Lower leg skin (tissue), 4 donors: ENCODE measurements at regions not wholly inside any gene's neighbourhood (a gene's known extent, or its start where the extent isn't known, plus 50 kb on each side); places are given as distances from the start of the nearest gene placed in this dataset.

Source experiments
- DNase-seq, 2 donors: peaks; one replicate each; pipeline ENCODE4 v3.0.0-alpha.2; 2019; ENCODE audit warnings: low spot score in 2 of 2
- H3K4me3 ChIP-seq: fragments of 200-600 bp; sonication (generic); 2 replicates; pipeline ENCODE4 v1.5.1; 2017; ENCODE audit warnings: mild to moderate bottlenecking, low read depth; ENCODE audit not compliant: poor library complexity, severe bottlenecking
- POLR2A ChIP-seq, 2 donors: fragments of 450-650 bp; IDR thresholded peaks; one replicate each; pipeline ENCODE4 v1.6.1; 2016 to 2017; ENCODE audit warnings: antibody characterized with exemption in 2 of 2, mild to moderate bottlenecking in 1 of 2, moderate library complexity in 1 of 2
- WGBS, 2 donors: methylation state at CpG; one replicate each; pipeline ENCODE4 v1.1.5; 2018; 5-methylcytosine and 5-hydroxymethylcytosine counted together
- intact Hi-C: fragments of 100-400 bp; cut with DNase I; formaldehyde crosslinking; loops from one replicate; pipeline ENCODE4 v1.15.0; 2023; ENCODE audit warnings: low total_unique reads
- TF ChIP-seq, protein P1 (sequence below), 3 donors: fragments of 450-650 bp; IDR thresholded peaks; one replicate each; pipeline ENCODE4 v1.5.1; 2016; ENCODE audit warnings: antibody characterized with exemption in 3 of 3, mild to moderate bottlenecking in 3 of 3, moderate library complexity in 2 of 3

DNA sequence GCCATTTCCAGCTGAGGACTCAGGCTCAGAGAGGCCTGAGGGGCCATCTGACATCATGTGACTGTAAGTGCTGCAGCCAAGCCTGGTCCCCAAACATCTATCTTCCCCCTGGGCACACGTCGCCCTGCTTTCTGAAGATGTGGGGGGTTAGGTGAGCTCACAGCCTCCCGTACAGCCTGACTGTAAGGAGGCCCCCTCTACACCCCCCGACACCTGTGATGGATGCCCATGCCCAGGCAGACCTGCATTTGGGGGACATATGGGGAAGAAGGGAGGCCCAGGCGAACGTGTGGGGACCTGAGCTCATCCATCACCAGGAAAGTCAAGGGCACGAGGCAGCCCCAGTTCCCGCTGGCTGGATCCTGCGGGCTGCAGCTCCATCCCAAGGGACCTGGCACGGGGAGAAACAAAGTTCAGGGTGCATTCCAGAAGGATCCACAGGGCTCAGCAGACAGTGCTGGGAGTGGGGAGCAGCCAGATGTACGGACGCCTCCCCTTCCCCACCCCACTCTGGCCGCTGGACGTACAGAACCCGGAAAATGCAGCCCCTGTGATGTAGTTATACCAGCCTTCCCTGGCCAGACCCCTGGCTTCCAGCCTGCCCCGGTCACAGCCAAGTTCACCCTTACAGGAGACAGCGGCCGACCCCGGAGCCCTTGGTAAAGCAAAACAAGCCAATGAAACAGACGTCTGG, 1431.4 kb downstream of the BRD1 start:
- no peak overlapping the region for H3K4me3 ChIP-seq
- TF ChIP-seq POLR2A (IDR thresholded peaks at IDR 0.05) = no peak
- TF ChIP-seq, protein P1, sequence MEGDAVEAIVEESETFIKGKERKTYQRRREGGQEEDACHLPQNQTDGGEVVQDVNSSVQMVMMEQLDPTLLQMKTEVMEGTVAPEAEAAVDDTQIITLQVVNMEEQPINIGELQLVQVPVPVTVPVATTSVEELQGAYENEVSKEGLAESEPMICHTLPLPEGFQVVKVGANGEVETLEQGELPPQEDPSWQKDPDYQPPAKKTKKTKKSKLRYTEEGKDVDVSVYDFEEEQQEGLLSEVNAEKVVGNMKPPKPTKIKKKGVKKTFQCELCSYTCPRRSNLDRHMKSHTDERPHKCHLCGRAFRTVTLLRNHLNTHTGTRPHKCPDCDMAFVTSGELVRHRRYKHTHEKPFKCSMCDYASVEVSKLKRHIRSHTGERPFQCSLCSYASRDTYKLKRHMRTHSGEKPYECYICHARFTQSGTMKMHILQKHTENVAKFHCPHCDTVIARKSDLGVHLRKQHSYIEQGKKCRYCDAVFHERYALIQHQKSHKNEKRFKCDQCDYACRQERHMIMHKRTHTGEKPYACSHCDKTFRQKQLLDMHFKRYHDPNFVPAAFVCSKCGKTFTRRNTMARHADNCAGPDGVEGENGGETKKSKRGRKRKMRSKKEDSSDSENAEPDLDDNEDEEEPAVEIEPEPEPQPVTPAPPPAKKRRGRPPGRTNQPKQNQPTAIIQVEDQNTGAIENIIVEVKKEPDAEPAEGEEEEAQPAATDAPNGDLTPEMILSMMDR (IDR thresholded peaks at IDR 0.05) = no peak
- intact Hi-C loops = no loop called here
- DNase-seq = peak in 1 of 2 donors; percentile 59
- WGBS, 2 donors = 82% methylated on average over 20 of the region's 20 CpGs

DNA sequence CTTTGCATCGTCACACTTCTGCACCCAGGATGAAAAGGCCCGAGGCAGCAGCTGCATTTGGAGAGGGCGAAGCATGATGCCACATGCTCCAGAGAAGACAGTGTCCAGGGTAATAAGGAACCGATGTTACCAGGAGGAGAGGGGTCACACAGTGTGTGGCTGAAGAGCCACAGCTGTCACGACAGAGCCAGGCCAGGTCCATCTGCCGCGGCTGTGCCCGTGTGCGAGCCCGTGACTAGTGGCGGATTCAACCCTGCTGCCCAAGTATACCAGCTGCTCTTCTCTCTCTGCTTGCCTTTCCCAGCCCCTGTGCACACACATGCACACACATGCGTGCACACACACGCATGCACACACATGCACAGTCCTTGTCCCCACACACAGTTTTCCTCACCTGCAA, 1432.5 kb downstream of the BRD1 start:
- WGBS, 2 donors = 72 to 77% methylated on average over 12 to 13 of the region's 13 CpGs
- TF ChIP-seq, protein P1 (IDR thresholded peaks at IDR 0.05) = no peak
- TF ChIP-seq POLR2A (IDR thresholded peaks at IDR 0.05) = no peak
- H3K4me3 ChIP-seq = no peak overlapping the region
- DNase-seq = no peak
- intact Hi-C loops = no loop called here

GRCh38 chr22:48394787-48395186, 1432.9 kb downstream of the BRD1 start:
- H3K4me3 ChIP-seq = no peak overlapping the region
- DNase-seq = peak in 1 of 2 donors; percentile 67
- intact Hi-C loops = no loop called here
- no peak for TF ChIP-seq POLR2A (IDR thresholded peaks at IDR 0.05)
- TF ChIP-seq, protein P1 (IDR thresholded peaks at IDR 0.05) = no peak
- WGBS, 2 donors = 63 to 69% methylated on average over 8 of the region's 8 CpGs

GRCh38 chr22:48393885-48394284, 1433.8 kb downstream of the BRD1 start:
- H3K4me3 ChIP-seq = no peak overlapping the region
- WGBS, 2 donors = 91 to 92% methylated on average over 10 of the region's 10 CpGs
- no peak for TF ChIP-seq POLR2A (IDR thresholded peaks at IDR 0.05)
- TF ChIP-seq, protein P1 (IDR thresholded peaks at IDR 0.05) = no peak
- DNase-seq = no peak
- intact Hi-C loops = no loop called here

DNA sequence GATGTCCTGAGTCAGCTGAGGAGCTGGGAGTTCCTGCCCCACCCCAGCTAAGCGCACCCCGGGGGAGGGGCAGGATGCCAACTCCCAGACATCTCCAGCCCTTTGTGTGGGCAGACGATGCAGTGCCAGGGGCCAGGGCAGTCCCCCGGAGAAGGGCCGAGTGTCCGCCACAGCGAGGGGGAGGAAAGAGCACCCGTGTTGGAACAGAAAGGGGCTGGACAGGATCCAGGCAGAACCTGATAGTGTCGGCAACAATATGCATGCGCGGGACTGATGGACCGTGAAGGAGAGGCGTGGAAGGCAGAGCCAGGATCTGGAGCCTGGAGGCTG, 1434.7 kb downstream of the BRD1 start:
- no peak overlapping the region for H3K4me3 ChIP-seq
- 42 to 46% methylated on average over 11 to 13 of the region's 13 CpGs for WGBS, 2 donors
- peak in 1 of 2 donors; percentile 65 for DNase-seq
- intact Hi-C loops = no loop called here
- TF ChIP-seq, protein P1 (IDR thresholded peaks at IDR 0.05) = no peak
- no peak for TF ChIP-seq POLR2A (IDR thresholded peaks at IDR 0.05)

DNA sequence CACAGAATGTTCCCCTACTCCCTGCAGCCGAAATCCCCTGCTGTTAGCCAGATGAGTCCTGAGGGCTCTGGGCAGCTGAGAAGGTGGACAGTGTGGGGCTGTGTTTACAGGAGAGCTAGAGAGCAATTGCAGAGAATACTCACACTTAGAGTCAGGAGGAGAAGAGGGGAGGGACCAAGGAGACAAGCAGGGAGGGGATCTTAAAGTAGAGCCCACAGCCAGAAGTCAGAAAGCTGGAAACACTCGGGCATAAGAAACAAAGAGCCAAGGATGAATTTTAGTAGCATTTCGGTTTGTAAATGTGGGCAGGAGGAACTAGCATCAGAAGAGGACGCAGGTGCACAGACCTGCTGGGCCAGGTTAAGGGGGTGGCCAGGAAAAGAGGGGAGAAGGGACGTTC, 1435.9 kb downstream of the BRD1 start:
- WGBS, 2 donors = 62 to 78% methylated on average over 5 of the region's 5 CpGs
- intact Hi-C loops = no loop called here
- TF ChIP-seq, protein P1 (IDR thresholded peaks at IDR 0.05) = no peak
- no peak for TF ChIP-seq POLR2A (IDR thresholded peaks at IDR 0.05)
- no peak for DNase-seq
- no peak overlapping the region for H3K4me3 ChIP-seq
